ENCODE measurements at regions not wholly inside any gene's neighbourhood (a gene's known extent, or its start where the extent isn't known, plus 50 kb on each side); places are given as distances from the start of the nearest gene placed in this dataset.

DNA sequence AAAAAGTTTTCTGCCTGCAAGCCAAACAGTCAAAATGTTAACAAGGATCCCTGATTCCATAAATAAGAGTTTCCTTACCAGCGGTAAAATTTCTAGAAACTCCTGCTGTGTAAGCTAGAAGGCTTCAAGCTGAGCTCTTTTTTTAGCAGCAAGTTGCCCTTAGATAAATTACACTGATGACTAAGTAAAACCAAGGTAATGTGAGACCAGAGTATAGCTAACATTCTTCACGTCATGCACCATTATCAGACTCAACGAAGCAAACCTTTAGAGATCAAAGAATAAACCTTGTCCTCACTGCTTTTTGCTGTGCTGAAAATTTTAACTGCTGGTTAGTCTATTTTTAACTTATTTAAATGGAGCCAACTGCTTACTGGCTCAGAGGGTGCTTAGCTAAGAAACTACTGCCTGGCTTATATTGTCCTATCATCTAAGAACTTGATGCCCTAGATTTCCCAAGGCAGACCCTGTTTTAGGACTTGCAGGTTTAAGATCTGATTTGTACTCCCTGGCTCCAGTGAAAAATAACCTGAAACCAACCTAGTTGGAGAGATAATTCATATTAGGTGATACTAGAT lies 900.7 kb downstream of the JRKL start:
- no peak for DNase-seq (ENCODE audit: low read depth in 2 of 2)
- H3K4me3 ChIP-seq (replicated peaks in 1 of 2; ENCODE audit: low read depth in 2 of 2, low read length in 2 of 2), result no peak overlapping the region
- TF ChIP-seq, protein P1, sequence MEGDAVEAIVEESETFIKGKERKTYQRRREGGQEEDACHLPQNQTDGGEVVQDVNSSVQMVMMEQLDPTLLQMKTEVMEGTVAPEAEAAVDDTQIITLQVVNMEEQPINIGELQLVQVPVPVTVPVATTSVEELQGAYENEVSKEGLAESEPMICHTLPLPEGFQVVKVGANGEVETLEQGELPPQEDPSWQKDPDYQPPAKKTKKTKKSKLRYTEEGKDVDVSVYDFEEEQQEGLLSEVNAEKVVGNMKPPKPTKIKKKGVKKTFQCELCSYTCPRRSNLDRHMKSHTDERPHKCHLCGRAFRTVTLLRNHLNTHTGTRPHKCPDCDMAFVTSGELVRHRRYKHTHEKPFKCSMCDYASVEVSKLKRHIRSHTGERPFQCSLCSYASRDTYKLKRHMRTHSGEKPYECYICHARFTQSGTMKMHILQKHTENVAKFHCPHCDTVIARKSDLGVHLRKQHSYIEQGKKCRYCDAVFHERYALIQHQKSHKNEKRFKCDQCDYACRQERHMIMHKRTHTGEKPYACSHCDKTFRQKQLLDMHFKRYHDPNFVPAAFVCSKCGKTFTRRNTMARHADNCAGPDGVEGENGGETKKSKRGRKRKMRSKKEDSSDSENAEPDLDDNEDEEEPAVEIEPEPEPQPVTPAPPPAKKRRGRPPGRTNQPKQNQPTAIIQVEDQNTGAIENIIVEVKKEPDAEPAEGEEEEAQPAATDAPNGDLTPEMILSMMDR (IDR thresholded peaks at IDR 0.05; ENCODE audit: low read depth, low read length), result no peak

DNA sequence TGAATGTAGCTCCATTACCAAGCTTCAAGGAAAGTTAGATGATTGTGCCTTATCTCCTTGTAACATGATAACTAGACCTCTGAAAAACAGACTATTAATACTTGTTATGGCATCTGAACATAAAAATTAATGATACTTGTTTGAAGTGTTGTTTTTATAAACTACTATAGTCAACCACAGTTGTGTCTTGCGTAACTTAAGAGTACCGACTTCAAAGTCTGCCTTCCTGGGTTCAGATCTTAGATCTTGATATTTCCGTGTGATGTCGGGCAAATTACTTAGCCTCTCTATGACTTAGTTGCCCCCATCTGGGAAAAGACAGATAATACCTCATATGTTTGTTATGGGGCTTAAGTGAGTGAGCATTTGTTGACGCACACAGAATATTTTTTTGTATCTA lies 906.5 kb downstream of the JRKL start:
- no peak for DNase-seq (ENCODE audit: low read depth in 2 of 2)
- TF ChIP-seq, protein P1 (IDR thresholded peaks at IDR 0.05; ENCODE audit: low read depth, low read length), result no peak
- H3K4me3 ChIP-seq (replicated peaks in 1 of 2; ENCODE audit: low read depth in 2 of 2, low read length in 2 of 2), result no peak overlapping the region

DNA sequence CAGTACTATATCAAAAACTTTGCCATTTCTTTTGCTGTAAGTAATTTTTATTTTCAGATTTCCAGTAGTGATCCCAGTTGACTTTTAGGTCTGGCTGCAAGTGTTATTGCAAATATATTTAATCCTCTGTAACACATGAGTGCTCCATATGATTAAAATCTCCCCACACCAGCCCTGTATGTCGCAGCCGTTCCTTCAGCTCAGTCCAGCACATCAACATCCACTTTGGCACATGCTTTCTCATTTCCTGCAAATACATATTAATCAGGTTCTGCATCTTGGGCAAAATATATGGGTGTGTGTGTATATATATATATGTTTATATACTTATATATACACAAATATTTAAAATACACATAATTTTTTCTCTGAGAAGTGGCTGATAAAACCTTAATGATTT lies 919.5 kb downstream of the JRKL start:
- H3K4me3 ChIP-seq (replicated peaks in 1 of 2; ENCODE audit: low read depth in 2 of 2, low read length in 2 of 2), result no peak overlapping the region
- no peak for DNase-seq (ENCODE audit: low read depth in 2 of 2)
- TF ChIP-seq, protein P1 (IDR thresholded peaks at IDR 0.05; ENCODE audit: low read depth, low read length), result no peak

DNA sequence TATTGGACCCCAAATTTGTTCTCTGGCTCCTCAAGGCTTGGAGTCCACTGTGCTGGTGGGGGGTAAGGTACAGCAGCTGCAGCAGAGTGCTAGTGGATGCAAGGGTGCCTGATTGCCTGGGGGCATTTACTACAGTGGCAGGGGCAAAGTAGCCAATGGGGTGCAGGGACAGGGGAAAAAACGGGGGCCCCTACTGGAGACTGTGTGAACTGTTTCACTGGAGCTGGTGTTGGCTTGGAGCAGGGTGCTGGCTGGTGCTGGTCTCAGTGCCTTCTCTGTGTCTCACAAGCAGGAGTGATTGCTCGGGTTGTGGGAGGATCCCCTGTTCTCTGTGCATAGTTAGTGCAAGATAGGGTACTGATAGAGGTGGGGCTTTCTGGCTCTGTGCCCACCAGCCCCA lies 935.9 kb downstream of the JRKL start:
- TF ChIP-seq, protein P1 (IDR thresholded peaks at IDR 0.05; ENCODE audit: low read depth, low read length), result no peak
- no peak overlapping the region for H3K4me3 ChIP-seq (replicated peaks in 1 of 2; ENCODE audit: low read depth in 2 of 2, low read length in 2 of 2)
- no peak for DNase-seq (ENCODE audit: low read depth in 2 of 2)

DNA sequence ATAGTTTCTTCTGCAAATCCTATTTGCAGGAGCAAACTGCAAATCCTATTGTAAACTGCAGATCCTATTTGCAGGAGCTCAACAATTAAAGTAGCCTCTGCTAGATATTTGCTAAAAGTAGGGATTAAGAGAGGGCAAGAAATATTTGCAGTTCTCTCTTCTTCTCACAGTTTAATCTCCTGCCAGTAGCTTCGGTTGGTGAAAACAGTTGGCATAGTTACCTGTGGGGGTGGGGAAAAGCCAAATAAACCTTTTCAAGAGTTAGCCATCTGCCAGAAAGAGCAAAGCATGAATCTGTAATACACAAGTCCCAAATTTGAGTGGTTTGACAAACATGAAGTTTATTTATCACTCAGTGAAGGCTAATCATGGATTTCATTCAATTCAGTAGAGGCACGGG lies 942.5 kb downstream of the JRKL start:
- H3K4me3 ChIP-seq (replicated peaks in 1 of 2; ENCODE audit: low read depth in 2 of 2, low read length in 2 of 2), result no peak overlapping the region
- no peak for DNase-seq (ENCODE audit: low read depth in 2 of 2)
- TF ChIP-seq, protein P1 (IDR thresholded peaks at IDR 0.05; ENCODE audit: low read depth, low read length), result no peak

DNA sequence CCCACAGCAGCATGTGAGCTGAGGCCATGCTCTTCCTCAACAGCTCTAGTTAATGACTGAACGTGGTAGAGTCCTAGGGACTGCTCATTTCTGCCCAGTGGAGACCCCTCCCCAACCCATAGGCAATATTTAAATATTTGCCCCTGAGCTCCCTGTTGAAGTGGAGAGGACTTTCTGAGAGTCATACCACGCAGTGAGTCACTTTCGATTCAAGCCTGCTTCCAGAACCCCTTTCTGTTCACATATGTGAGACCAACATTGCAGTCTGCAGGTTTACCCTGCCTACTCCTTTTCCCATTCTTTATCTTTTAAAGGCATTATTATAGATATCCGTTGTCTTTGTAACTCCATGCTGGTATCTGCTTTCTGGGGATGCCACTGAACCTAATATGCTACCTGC lies 946.3 kb downstream of the JRKL start:
- TF ChIP-seq, protein P1 (IDR thresholded peaks at IDR 0.05; ENCODE audit: low read depth, low read length), result no peak
- DNase-seq (ENCODE audit: low read depth in 2 of 2), result no peak
- no peak overlapping the region for H3K4me3 ChIP-seq (replicated peaks in 1 of 2; ENCODE audit: low read depth in 2 of 2, low read length in 2 of 2)

DNA sequence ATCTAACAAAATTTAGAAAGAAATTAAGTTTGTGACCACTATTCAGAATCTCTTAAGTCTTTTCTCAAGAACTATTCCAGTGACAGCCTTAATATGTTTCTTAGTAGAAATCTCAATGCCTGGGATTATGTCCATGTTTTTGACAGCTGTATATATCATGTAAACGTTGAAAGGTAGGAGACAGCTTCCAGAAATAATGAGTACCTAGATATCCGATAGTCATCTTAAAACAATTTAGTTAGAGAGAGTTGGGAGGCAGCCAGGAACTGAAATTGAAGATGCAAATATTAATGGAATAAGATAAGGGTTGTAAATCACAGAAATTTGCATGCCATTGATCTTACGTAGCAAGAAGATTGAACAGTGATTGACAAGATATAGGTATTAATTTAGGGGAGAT lies 955.2 kb downstream of the JRKL start:
- no peak for DNase-seq (ENCODE audit: low read depth in 2 of 2)
- TF ChIP-seq, protein P1 (IDR thresholded peaks at IDR 0.05; ENCODE audit: low read depth, low read length), result no peak

More for the DNA sequence above, 955.2 kb downstream of the JRKL start:
- H3K4me3 ChIP-seq (replicated peaks in 1 of 2; ENCODE audit: low read depth in 2 of 2, low read length in 2 of 2), result no peak overlapping the region
